Large intestine (tissue), 3 donors: ENCODE measurements at regions not wholly inside any gene's neighbourhood (a gene's known extent, or its start where the extent isn't known, plus 50 kb on each side); places are given as distances from the start of the nearest gene placed in this dataset.
A peak's percentile ranks its signal among the peaks of the same experiment; 100 is the strongest.
"Not testable (repeated sequence)": the region's sequence is repeated elsewhere in the genome, so short reads cannot be mapped to it uniquely, and the experiment has no call there.

Experiments used
- DNase-seq, 2 donors: peaks; one replicate each; pipeline versions ENCODE4 v3.0.0 to v3.0.0-alpha.2; 2013
- H3K27ac ChIP-seq: one replicate; pipeline ENCODE4 v1.5.1; 2013; ENCODE audit warnings: low read length
- H3K27me3 ChIP-seq: 2 replicates; pipeline ENCODE4 v1.6.1; 2013; ENCODE audit warnings: low read length; ENCODE audit not compliant: control insufficient read depth, insufficient read depth
- H3K36me3 ChIP-seq: 2 replicates; pipeline ENCODE4 v1.6.1; 2013; ENCODE audit warnings: low read length; ENCODE audit not compliant: control insufficient read depth, insufficient read depth
- H3K4me1 ChIP-seq: one replicate; pipeline ENCODE4 v1.6.1; 2013; ENCODE audit warnings: low read length; ENCODE audit not compliant: control insufficient read depth, insufficient read depth
- H3K4me3 ChIP-seq: one replicate; pipeline ENCODE4 v1.5.1; 2013; ENCODE audit warnings: low read length
- H3K9me3 ChIP-seq: one replicate; pipeline ENCODE4 v1.6.1; 2013; ENCODE audit warnings: mild to moderate bottlenecking, low read depth, low read length, moderate library complexity; ENCODE audit not compliant: control insufficient read depth
- WGBS: methylation state at CpG from one replicate; pipeline ENCODE4 v1.1.5; 2013; ENCODE audit warnings: low lambda C conversion rate; ENCODE audit not compliant: insufficient coverage; 5-methylcytosine and 5-hydroxymethylcytosine counted together

GRCh38 chr3:126283651-126284050 lies 73.6 kb downstream of the KLF15 start:
- not testable (repeated sequence) for H3K36me3 ChIP-seq, DNase-seq, H3K27ac ChIP-seq, H3K4me3 ChIP-seq, H3K9me3 ChIP-seq
- Histone ChIP-seq H3K4me1 (peaks cover 12% of the 10 kb centered on the region), H3K27me3 (peaks cover 23% of the 10 kb centered on the region)
- WGBS, result no CpG with 5 or more reads among the region's 2 CpGs

DNA sequence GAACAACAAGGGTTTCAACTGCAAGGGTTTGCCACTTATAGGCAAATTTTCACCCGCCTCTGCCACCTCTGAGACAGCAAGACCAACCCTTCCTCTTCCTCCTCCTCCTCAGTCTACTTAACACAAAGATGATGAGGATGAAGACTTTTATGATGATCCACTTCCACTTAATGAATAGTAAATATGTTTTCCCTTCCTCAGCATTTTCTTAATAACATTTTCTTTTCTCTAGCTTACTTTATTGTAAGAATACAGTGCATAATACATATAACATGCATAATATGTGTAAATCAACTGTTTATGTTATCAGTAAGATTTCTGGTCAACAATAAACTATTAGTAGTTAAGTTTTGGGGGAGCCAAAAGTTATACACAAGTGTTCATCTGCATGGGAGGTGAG lies 77.4 kb downstream of the KLF15 start:
- H3K4me1 ChIP-seq, result no peaks in the 10 kb centered on the region
- DNase-seq, result no peak
- WGBS, result no CpG with 5 or more reads among the region's 1 CpG

GRCh38 chr3:126277629-126278378 lies 79.4 kb downstream of the KLF15 start:
- no peaks in the 10 kb centered on the region for H3K9me3 ChIP-seq
- H3K36me3 ChIP-seq, result no peaks in the 10 kb centered on the region
- no peak overlapping the region for H3K27ac ChIP-seq
- no CpG with 5 or more reads among the region's 8 CpGs for WGBS
- no peak overlapping the region for H3K4me3 ChIP-seq
- no peak for DNase-seq
- H3K27me3 ChIP-seq, result peaks cover 2% of the 10 kb centered on the region
- H3K4me1 ChIP-seq, result no peaks in the 10 kb centered on the region

More for the DNA sequence above, 77.4 kb downstream of the KLF15 start:
- Histone ChIP-seq H3K27ac (no peak overlapping the region), H3K4me3 (no peak overlapping the region), H3K9me3 (no peaks in the 10 kb centered on the region), H3K27me3 (peaks cover 2% of the 10 kb centered on the region), H3K36me3 (no peaks in the 10 kb centered on the region)

DNA sequence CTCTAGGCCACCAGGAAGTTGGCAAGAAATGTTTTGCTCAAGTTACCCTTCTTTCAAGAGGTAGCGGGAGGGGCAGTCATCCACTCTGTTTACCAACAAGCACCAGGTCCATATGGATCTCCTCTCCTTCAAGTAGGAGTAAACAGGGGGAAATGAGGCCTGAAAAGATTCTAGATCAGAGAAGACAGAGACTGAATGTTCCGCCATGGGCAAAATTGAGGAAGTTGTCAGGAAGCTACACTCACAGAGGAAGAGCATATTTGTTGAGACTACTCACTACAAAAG lies 81.6 kb downstream of the KLF15 start:
- no peaks in the 10 kb centered on the region for H3K4me1 ChIP-seq
- no peaks in the 10 kb centered on the region for H3K36me3 ChIP-seq
- H3K9me3 ChIP-seq, result no peaks in the 10 kb centered on the region
- 78% methylated on average over 1 of the region's 2 CpGs for WGBS
- no peak overlapping the region for H3K27ac ChIP-seq
- H3K27me3 ChIP-seq, result no peaks in the 10 kb centered on the region
- no peak overlapping the region for H3K4me3 ChIP-seq
- DNase-seq, result no peak

DNA sequence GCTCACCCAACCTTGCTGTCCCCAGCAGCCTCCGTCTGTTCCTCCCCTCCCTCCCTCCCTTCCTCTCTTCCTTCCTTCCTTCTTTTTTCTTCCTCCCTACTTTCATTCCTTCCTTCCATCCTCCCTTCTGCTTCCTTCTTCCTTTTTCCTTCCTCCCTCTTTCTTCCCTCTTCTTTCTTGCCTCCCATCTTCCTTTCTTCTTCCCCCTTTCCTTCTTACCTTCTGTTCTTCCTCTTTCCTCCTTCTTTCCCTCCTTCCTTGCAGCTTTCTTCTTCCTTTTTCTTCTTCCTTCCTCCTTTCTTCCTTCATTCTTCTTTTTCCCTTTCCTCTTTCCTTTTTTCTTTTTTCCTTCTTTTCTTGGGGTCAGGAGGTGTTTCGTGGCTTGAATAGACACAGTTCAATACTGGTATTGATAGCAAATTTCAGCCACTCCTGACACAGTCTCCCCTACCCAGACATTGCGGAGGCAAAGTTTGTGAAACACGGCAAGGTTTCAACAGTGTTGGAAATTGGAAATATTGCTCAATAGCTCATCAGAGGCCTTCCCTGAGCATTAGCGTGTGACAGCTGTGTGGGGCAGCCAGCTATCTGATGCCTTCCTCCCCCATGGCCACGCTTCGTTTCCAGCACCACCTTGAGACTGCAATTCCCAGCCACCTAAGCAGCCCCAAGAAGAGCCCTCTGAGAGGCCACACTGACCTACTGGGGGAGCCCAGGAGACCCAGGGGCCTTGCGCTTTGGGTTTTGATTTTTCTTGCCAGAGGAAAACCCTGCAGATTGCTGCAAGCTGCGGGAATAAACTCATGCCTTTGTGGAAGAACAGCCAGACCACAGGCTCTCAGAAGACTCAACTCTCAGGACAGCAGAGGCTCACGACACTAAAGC lies 82.2 kb downstream of the KLF15 start:
- DNase-seq, result no peak
- Histone ChIP-seq H3K27me3 (peaks cover 3% of the 10 kb centered on the region), H3K4me3 (no peak overlapping the region), H3K9me3 (no peaks in the 10 kb centered on the region), H3K36me3 (no peaks in the 10 kb centered on the region), H3K4me1 (no peaks in the 10 kb centered on the region), H3K27ac (no peak overlapping the region)
- WGBS, result 71% methylated on average over 1 of the region's 10 CpGs

- no peaks in the 10 kb centered on the region for H3K36me3 ChIP-seq
- H3K27ac ChIP-seq, result no peak overlapping the region
- H3K27me3 ChIP-seq, result peaks cover 27% of the 10 kb centered on the region
- no CpG with 5 or more reads among the region's 9 CpGs for WGBS
- H3K4me3 ChIP-seq, result no peak overlapping the region
- no peak for DNase-seq
- H3K4me1 ChIP-seq, result peaks cover 5% of the 10 kb centered on the region
- no peaks in the 10 kb centered on the region for H3K9me3 ChIP-seq
Measured at GRCh38 chr3:126270145-126270811, 86.9 kb downstream of the KLF15 start.

GRCh38 chr3:126269354-126269753 lies 87.9 kb downstream of the KLF15 start:
- no peaks in the 10 kb centered on the region for H3K9me3 ChIP-seq
- no peaks in the 10 kb centered on the region for H3K36me3 ChIP-seq
- peaks cover 27% of the 10 kb centered on the region for H3K27me3 ChIP-seq
- no peak overlapping the region for H3K4me3 ChIP-seq
- H3K4me1 ChIP-seq, result peaks cover 5% of the 10 kb centered on the region
- WGBS, result no CpG with 5 or more reads among the region's 4 CpGs
- DNase-seq, result no peak
- no peak overlapping the region for H3K27ac ChIP-seq

- no CpG with 5 or more reads among the region's 3 CpGs for WGBS
- no peaks in the 10 kb centered on the region for H3K9me3 ChIP-seq
- H3K4me3 ChIP-seq, result no peak overlapping the region
- H3K27me3 ChIP-seq, result peaks cover 29% of the 10 kb centered on the region
- no peak overlapping the region for H3K27ac ChIP-seq
- H3K4me1 ChIP-seq, result peaks cover 5% of the 10 kb centered on the region
- no peak for DNase-seq
- H3K36me3 ChIP-seq, result no peaks in the 10 kb centered on the region
Measured at GRCh38 chr3:126268866-126269265, 88.3 kb downstream of the KLF15 start.

- Histone ChIP-seq H3K36me3 (no peaks in the 10 kb centered on the region), H3K4me1 (peaks cover 5% of the 10 kb centered on the region), H3K27ac (peak overlapping the region; percentile 42), H3K9me3 (no peaks in the 10 kb centered on the region), H3K4me3 (peak overlapping the region; percentile 42), H3K27me3 (peaks cover 29% of the 10 kb centered on the region)
- WGBS, result 20% methylated on average over 1 of the region's 15 CpGs
- DNase-seq, result no peak
Measured at GRCh38 chr3:126267976-126268615, 87.7 kb upstream of the ALDH1L1 start.
